Keratinocyte (primary cell): ENCODE measurements at regions not wholly inside any gene's neighbourhood (a gene's known extent, or its start where the extent isn't known, plus 50 kb on each side); places are given as distances from the start of the nearest gene placed in this dataset.

ENCODE experiments used
- DNase-seq: peaks from one replicate; pipeline ENCODE4 v3.0.0-alpha.2; 2011; ENCODE audit warnings: low read depth, missing footprints, low spot score
- FAIRE-seq: peaks from 2 replicates; lab custom pipeline; 2011; peaks lifted over from hg19 to GRCh38; lab: Jason Lieb, UNC
- H2AFZ ChIP-seq: 2 replicates; pipeline ENCODE4 v1.6.0; 2012; ENCODE audit warnings: low read length, control low read depth, inconsistent platforms; ENCODE audit not compliant: control insufficient read depth
- H3K27ac ChIP-seq: 2 replicates; pipeline ENCODE4 v1.5.1; 2011; ENCODE audit warnings: low read length; ENCODE audit not compliant: control insufficient read depth, insufficient read depth
- H3K27me3 ChIP-seq: 3 replicates; pipeline ENCODE4 v1.6.0; 2011; ENCODE audit warnings: low read length; ENCODE audit not compliant: control insufficient read depth, insufficient read depth; ENCODE audit errors: extremely low read depth
- H3K36me3 ChIP-seq, 2 experiments: 2 replicates in 1 of 2; 3 replicates in 1 of 2; pipeline ENCODE4 v1.5.1; 2011; ENCODE audit warnings: low read length in 2 of 2, mild to moderate bottlenecking in 1 of 2; ENCODE audit not compliant: control insufficient read depth in 2 of 2, insufficient read depth in 2 of 2; ENCODE audit errors: extremely low read depth in 1 of 2
- H3K4me1 ChIP-seq: 3 replicates; pipeline ENCODE4 v1.5.1; 2011; ENCODE audit warnings: low read length; ENCODE audit not compliant: control insufficient read depth, insufficient read depth; ENCODE audit errors: extremely low read depth
- H3K4me2 ChIP-seq: 3 replicates; pipeline ENCODE4 v1.6.0; 2011; ENCODE audit warnings: low read depth, low read length; ENCODE audit not compliant: control insufficient read depth, insufficient read depth; ENCODE audit errors: extremely low read depth
- H3K4me3 ChIP-seq, 3 experiments: fragments of 200-600 bp in 1 of 3; sonication (generic) in 1 of 3; 2 replicates in 2 of 3; 3 replicates in 1 of 3; pipeline ENCODE4 v1.5.1; 2011 to 2016; ENCODE audit warnings: low read length in 3 of 3, mild to moderate bottlenecking in 3 of 3, control low read depth in 2 of 3, inconsistent platforms in 1 of 3, low read depth in 1 of 3, mixed read lengths in 1 of 3, mixed run types in 1 of 3, moderate library complexity in 1 of 3; ENCODE audit not compliant: control insufficient read depth in 2 of 3, insufficient read depth in 2 of 3; ENCODE audit errors: extremely low read depth in 1 of 3
- H3K79me2 ChIP-seq: 2 replicates; pipeline ENCODE4 v1.6.0; 2012; ENCODE audit warnings: low read length; ENCODE audit not compliant: control insufficient read depth, insufficient read depth
- H3K9ac ChIP-seq: 3 replicates; pipeline ENCODE4 v1.6.0; 2011; ENCODE audit warnings: low read length; ENCODE audit not compliant: control insufficient read depth, insufficient read depth; ENCODE audit errors: extremely low read depth
- H3K9me1 ChIP-seq: 3 replicates; pipeline ENCODE4 v1.6.0; 2011; ENCODE audit warnings: low read length; ENCODE audit not compliant: control insufficient read depth, insufficient read depth; ENCODE audit errors: extremely low read depth
- H3K9me3 ChIP-seq: 2 replicates; pipeline ENCODE4 v1.5.1; 2012; ENCODE audit warnings: low read depth, low read length; ENCODE audit not compliant: control insufficient read depth
- H4K20me1 ChIP-seq: 3 replicates; pipeline ENCODE4 v1.6.0; 2011; ENCODE audit warnings: low read length; ENCODE audit not compliant: control insufficient read depth, insufficient read depth; ENCODE audit errors: extremely low read depth
- CTCF ChIP-seq, 3 experiments: IDR thresholded peaks in 1 of 3; conservative IDR thresholded peaks in 1 of 3; optimal IDR thresholded peaks in 1 of 3; 2 replicates in 2 of 3; 3 replicates in 1 of 3; pipeline versions ENCODE3 to v1.5.1; 2011; ENCODE audit warnings: low read length in 3 of 3, mild to moderate bottlenecking in 3 of 3, moderate library complexity in 2 of 3, control low read depth in 1 of 3, inconsistent platforms in 1 of 3; ENCODE audit not compliant: insufficient read depth in 2 of 3; ENCODE audit errors: extremely low read depth in 1 of 3
- EZH2 ChIP-seq: IDR thresholded peaks from one replicate; pipeline ENCODE4 v1.6.1; 2012; ENCODE audit warnings: inconsistent platforms, mild to moderate bottlenecking, low read length, moderate library complexity
- dilution Hi-C: fragments of 300-500 bp; cut with MboI; formaldehyde crosslinking; loops from one replicate; pipeline ENCODE4 v1.7.0; 2020; ENCODE audit warnings: low sequenced_read_pairs; ENCODE audit not compliant: extremely low pct_ligation_motif_present

GRCh38 chr16:82384017-82384416 lies 214.0 kb upstream of the MPHOSPH6 start:
- H2AFZ ChIP-seq: no peak overlapping the region
- no peaks in the 10 kb centered on the region for H3K4me1 ChIP-seq

GRCh38 chr16:82382521-82382920 lies 212.5 kb upstream of the MPHOSPH6 start:
- Histone ChIP-seq H4K20me1 (no peaks in the 10 kb centered on the region), H3K9ac (no peak overlapping the region), H3K27me3 (peaks cover 5% of the 10 kb centered on the region), H3K9me3 (no peaks in the 10 kb centered on the region), H3K27ac (no peak overlapping the region), H3K9me1 (no peaks in the 10 kb centered on the region), H3K79me2 (no peaks in the 10 kb centered on the region), H3K36me3 (no peaks in the 10 kb centered on the region), H3K4me2 (no peak overlapping the region), H2AFZ (no peak overlapping the region), H3K4me1 (no peaks in the 10 kb centered on the region), H3K4me3 (no peak overlapping the region)
- DNase-seq (no peak), FAIRE-seq (no peak)
- TF ChIP-seq CTCF (optimal IDR thresholded peaks at IDR 0.05 in 1 of 3, IDR thresholded peaks at IDR 0.05 in 1 of 3, conservative IDR thresholded peaks at IDR 0.05 in 1 of 3; ENCODE audit: extremely low read depth in 1 of 3, insufficient read depth in 2 of 3, low read length in 3 of 3): no peak
- TF ChIP-seq EZH2: no peak
- dilution Hi-C loops: no loop called here

More at GRCh38 chr16:82384017-82384416, 214.0 kb upstream of the MPHOSPH6 start:
- FAIRE-seq (no peak), DNase-seq (no peak)
- no peak overlapping the region for H3K4me2 ChIP-seq
- H3K9me1 ChIP-seq: no peaks in the 10 kb centered on the region
- H3K27me3 ChIP-seq: peaks cover 5% of the 10 kb centered on the region
- H3K27ac ChIP-seq: no peak overlapping the region
- H3K79me2 ChIP-seq: no peaks in the 10 kb centered on the region
- dilution Hi-C loops: no loop called here
- H3K36me3 ChIP-seq: no peaks in the 10 kb centered on the region
- H4K20me1 ChIP-seq: no peaks in the 10 kb centered on the region
- no peak overlapping the region for H3K4me3 ChIP-seq
- no peaks in the 10 kb centered on the region for H3K9me3 ChIP-seq
- TF ChIP-seq EZH2 (no peak), CTCF (optimal IDR thresholded peaks at IDR 0.05 in 1 of 3, IDR thresholded peaks at IDR 0.05 in 1 of 3, conservative IDR thresholded peaks at IDR 0.05 in 1 of 3; ENCODE audit: extremely low read depth in 1 of 3, insufficient read depth in 2 of 3, low read length in 3 of 3) (no peak)
- no peak overlapping the region for H3K9ac ChIP-seq
